OCI-LY3 (cell line): ENCODE measurements at regions not wholly inside any gene's neighbourhood (a gene's known extent, or its start where the extent isn't known, plus 50 kb on each side); places are given as distances from the start of the nearest gene placed in this dataset.

Experiments used
- H2AFZ ChIP-seq: fragments of 200-600, 300-600 bp; shearing (Covaris generic); 2 replicates; pipeline ENCODE4 v1.6.0; 2014; ENCODE audit warnings: antibody characterized with exemption, low read depth, low read length
- H3K27ac ChIP-seq: fragments of 200-600, 300-600 bp; sonication (generic); 2 replicates; pipeline ENCODE4 v1.5.1; 2014; ENCODE audit warnings: mild to moderate bottlenecking, low read length, moderate library complexity, mixed read lengths
- H3K27me3 ChIP-seq: fragments of 200-600, 300-600 bp; sonication (generic); 2 replicates; pipeline ENCODE4 v1.6.1; 2014; ENCODE audit warnings: low read depth, low read length, mixed read lengths
- H3K36me3 ChIP-seq: fragments of 200-600, 300-600 bp; sonication (generic); replicated peaks from 2 replicates; pipeline ENCODE3; 2014; ENCODE audit warnings: low read depth, low read length, mixed read lengths
- H3K4me1 ChIP-seq: fragments of 300-600, 200-600 bp; sonication (generic); 2 replicates; pipeline ENCODE4 v1.6.1; 2014; ENCODE audit warnings: low read length, mixed read lengths
- H3K4me2 ChIP-seq: fragments of 200-600, 300-600 bp; sonication (generic); 2 replicates; pipeline ENCODE4 v1.6.1; 2014; ENCODE audit warnings: low read length, mixed read lengths
- H3K4me3 ChIP-seq: fragments of 300-600, 200-600 bp; sonication (generic); 2 replicates; pipeline ENCODE4 v1.5.1; 2014; ENCODE audit warnings: antibody characterized with exemption, mild to moderate bottlenecking, low read length, moderate library complexity
- H3K79me2 ChIP-seq: fragments of 300-600, 200-600 bp; shearing (Covaris generic); 2 replicates; pipeline ENCODE4 v1.6.1; 2014; ENCODE audit warnings: mild to moderate bottlenecking, low read length, mixed read lengths
- H3K9ac ChIP-seq: fragments of 300-600, 200-600 bp; shearing (Covaris generic); 2 replicates; pipeline ENCODE4 v1.6.0; 2014; ENCODE audit warnings: mild to moderate bottlenecking, low read length, moderate library complexity
- H3K9me3 ChIP-seq: fragments of 200-600, 300-600 bp; shearing (Covaris generic); 2 replicates; pipeline ENCODE4 v1.6.1; 2014; ENCODE audit warnings: low read length, mixed read lengths; ENCODE audit not compliant: insufficient read depth
- H4K20me1 ChIP-seq: fragments of 200-600, 300-600 bp; sonication (generic); 2 replicates; pipeline ENCODE4 v1.6.1; 2016; ENCODE audit warnings: low read length, mixed read lengths; ENCODE audit not compliant: insufficient read depth
- CTCF ChIP-seq: fragments of 200-600, 300-600 bp; sonication (generic); IDR thresholded peaks from 2 replicates; pipeline ENCODE4 v1.5.1; 2014; ENCODE audit warnings: antibody characterized with exemption, low read length, low read depth
- EZH2phosphoT487 ChIP-seq: fragments of 200-600 bp; shearing (Covaris generic); IDR thresholded peaks from 2 replicates; pipeline ENCODE4 v1.6.1; 2018; ENCODE audit warnings: antibody characterized with exemption, mixed run types, low read depth

GRCh38 chr2:160742667-160743066, 249.1 kb upstream of the RBMS1 start:
- H3K4me1 ChIP-seq: peaks cover 23% of the 10 kb centered on the region
- H3K79me2 ChIP-seq: no peaks in the 10 kb centered on the region
- no peaks in the 10 kb centered on the region for H3K9me3 ChIP-seq
- no peak overlapping the region for H2AFZ ChIP-seq
- H3K27me3 ChIP-seq: no peaks in the 10 kb centered on the region
- no peak for TF ChIP-seq EZH2phosphoT487
- no peak for TF ChIP-seq CTCF
- no peak overlapping the region for H3K4me3 ChIP-seq
- no peak overlapping the region for H3K27ac ChIP-seq
- no peak overlapping the region for H3K4me2 ChIP-seq
- no peak overlapping the region for H3K9ac ChIP-seq
- H3K36me3 ChIP-seq: no peaks in the 10 kb centered on the region
- no peaks in the 10 kb centered on the region for H4K20me1 ChIP-seq

GRCh38 chr2:160747501-160748170, 254.0 kb upstream of the RBMS1 start:
- H3K9ac ChIP-seq: no peak overlapping the region
- H3K79me2 ChIP-seq: no peaks in the 10 kb centered on the region
- no peaks in the 10 kb centered on the region for H3K36me3 ChIP-seq
- no peaks in the 10 kb centered on the region for H4K20me1 ChIP-seq
- H3K4me3 ChIP-seq: no peak overlapping the region
- no peak overlapping the region for H3K4me2 ChIP-seq
- H3K27ac ChIP-seq: no peak overlapping the region
- H3K4me1 ChIP-seq: peaks cover 17% of the 10 kb centered on the region
- no peaks in the 10 kb centered on the region for H3K9me3 ChIP-seq
- no peaks in the 10 kb centered on the region for H3K27me3 ChIP-seq
- TF ChIP-seq CTCF (no peak), EZH2phosphoT487 (no peak)
- H2AFZ ChIP-seq: no peak overlapping the region

- no peak overlapping the region for H3K9ac ChIP-seq
- no peaks in the 10 kb centered on the region for H3K27me3 ChIP-seq
- H3K4me2 ChIP-seq: no peak overlapping the region
- H3K4me1 ChIP-seq: peaks cover 5% of the 10 kb centered on the region; the same call in 1 of the 2 replicates
- no peak overlapping the region for H3K4me3 ChIP-seq
- TF ChIP-seq EZH2phosphoT487 (no peak), CTCF (no peak)
- 0 out of 2 replicates have a peak, but pooled peaks cover 4% of the 10 kb centered on the region for H3K9me3 ChIP-seq
- no peaks in the 10 kb centered on the region for H3K36me3 ChIP-seq
- H2AFZ ChIP-seq: no peak overlapping the region
- no peaks in the 10 kb centered on the region for H4K20me1 ChIP-seq
- H3K27ac ChIP-seq: no peak overlapping the region
- H3K79me2 ChIP-seq: no peaks in the 10 kb centered on the region
Measured at GRCh38 chr2:160751021-160751420, 257.4 kb upstream of the RBMS1 start.

GRCh38 chr2:160752475-160753330, 259.1 kb upstream of the RBMS1 start:
- H3K4me2 ChIP-seq: no peak overlapping the region
- H4K20me1 ChIP-seq: no peaks in the 10 kb centered on the region
- no peaks in the 10 kb centered on the region for H3K36me3 ChIP-seq
- TF ChIP-seq EZH2phosphoT487 (no peak), CTCF (no peak)
- no peaks in the 10 kb centered on the region for H3K79me2 ChIP-seq
- no peak overlapping the region for H2AFZ ChIP-seq
- H3K9ac ChIP-seq: no peak overlapping the region
- no peak overlapping the region for H3K4me3 ChIP-seq
- 0 out of 2 replicates have a peak, but pooled peaks cover 4% of the 10 kb centered on the region for H3K9me3 ChIP-seq
- H3K27ac ChIP-seq: no peak overlapping the region
- peaks cover 5% of the 10 kb centered on the region; the same call in 1 of the 2 replicates for H3K4me1 ChIP-seq
- no peaks in the 10 kb centered on the region for H3K27me3 ChIP-seq
